ENCODE measurements at regions not wholly inside any gene's neighbourhood (a gene's known extent, or its start where the extent isn't known, plus 50 kb on each side); places are given as distances from the start of the nearest gene placed in this dataset.

GRCh38 chr2:8300905-8301304 is 381.0 kb upstream of the ID2 start:
- peaks cover 11% of the 10 kb centered on the region for H3K4me1 Mint-ChIP-seq (ENCODE audit: unreplicated experiment)
- H3K4me3 Mint-ChIP-seq: no peak overlapping the region
- no peak overlapping the region for H3K27ac Mint-ChIP-seq
- H3K9me3 Mint-ChIP-seq: no peaks in the 10 kb centered on the region
- no peaks in the 10 kb centered on the region for H3K36me3 Mint-ChIP-seq
- no peaks in the 10 kb centered on the region for H3K27me3 Mint-ChIP-seq
- no peak for DNase-seq (ENCODE audit: extremely low spot score, unreplicated experiment)
- TF ChIP-seq CTCF (conservative IDR thresholded peaks at IDR 0.05): no peak

- TF ChIP-seq CTCF (conservative IDR thresholded peaks at IDR 0.05): no peak
Observed at GRCh38 chr2:8303322-8303832, 378.5 kb upstream of the ID2 start.

GRCh38 chr2:8304821-8305766 is 376.8 kb upstream of the ID2 start:
- H3K9me3 Mint-ChIP-seq: no peaks in the 10 kb centered on the region
- no peak for TF ChIP-seq CTCF (conservative IDR thresholded peaks at IDR 0.05)
- H3K4me1 Mint-ChIP-seq (ENCODE audit: unreplicated experiment): peaks cover 19% of the 10 kb centered on the region
- H3K36me3 Mint-ChIP-seq: no peaks in the 10 kb centered on the region
- H3K27ac Mint-ChIP-seq: no peak overlapping the region
- H3K4me3 Mint-ChIP-seq: no peak overlapping the region
- DNase-seq (ENCODE audit: extremely low spot score, unreplicated experiment): no peak
- no peaks in the 10 kb centered on the region for H3K27me3 Mint-ChIP-seq

More at GRCh38 chr2:8303322-8303832, 378.5 kb upstream of the ID2 start:
- Mint-ChIP-seq H3K27me3 (no peaks in the 10 kb centered on the region), H3K4me3 (no peak overlapping the region), H3K36me3 (no peaks in the 10 kb centered on the region), H3K4me1 (ENCODE audit: unreplicated experiment) (peaks cover 17% of the 10 kb centered on the region), H3K9me3 (no peaks in the 10 kb centered on the region), H3K27ac (no peak overlapping the region)
- DNase-seq (ENCODE audit: extremely low spot score, unreplicated experiment): no peak

GRCh38 chr2:8306530-8307351 is 375.1 kb upstream of the ID2 start:
- Mint-ChIP-seq H3K4me3 (no peak overlapping the region), H3K9me3 (peaks cover 3% of the 10 kb centered on the region), H3K36me3 (no peaks in the 10 kb centered on the region), H3K27me3 (peaks cover 4% of the 10 kb centered on the region), H3K27ac (no peak overlapping the region), H3K4me1 (ENCODE audit: unreplicated experiment) (peaks cover 19% of the 10 kb centered on the region)
- no peak for TF ChIP-seq CTCF (conservative IDR thresholded peaks at IDR 0.05)
- DNase-seq (ENCODE audit: extremely low spot score, unreplicated experiment): no peak

- no peak for DNase-seq (ENCODE audit: extremely low spot score, unreplicated experiment)
- no peak for TF ChIP-seq CTCF (conservative IDR thresholded peaks at IDR 0.05)
- H3K4me1 Mint-ChIP-seq (ENCODE audit: unreplicated experiment): peaks cover 19% of the 10 kb centered on the region
- peaks cover 4% of the 10 kb centered on the region for H3K27me3 Mint-ChIP-seq
- H3K9me3 Mint-ChIP-seq: peaks cover 3% of the 10 kb centered on the region
- no peaks in the 10 kb centered on the region for H3K36me3 Mint-ChIP-seq
- H3K4me3 Mint-ChIP-seq: no peak overlapping the region
- H3K27ac Mint-ChIP-seq: no peak overlapping the region
Observed at GRCh38 chr2:8307606-8308180, 374.2 kb upstream of the ID2 start.

All from type B pancreatic cell (in vitro differentiated cells).